ENCODE measurements at regions not wholly inside any gene's neighbourhood (a gene's known extent, or its start where the extent isn't known, plus 50 kb on each side); places are given as distances from the start of the nearest gene placed in this dataset.
"Not testable (repeated sequence)": the region's sequence is repeated elsewhere in the genome, so short reads cannot be mapped to it uniquely, and the experiment has no call there.

- DNase-seq = no peak
Measured at GRCh38 chr20:54324652-54325285, 116.9 kb downstream of the PFDN4 start.

GRCh38 chr20:54335299-54335698 is 127.4 kb downstream of the PFDN4 start:
- peak in 1 of 4 experiments; percentile 18 for DNase-seq

GRCh38 chr20:54337144-54337543 is 129.3 kb downstream of the PFDN4 start:
- DNase-seq = no peak

- DNase-seq = no peak
Measured at GRCh38 chr20:54339093-54339492, 131.2 kb downstream of the PFDN4 start.

- no peak for DNase-seq
Measured at GRCh38 chr20:54340206-54340605, 132.3 kb downstream of the PFDN4 start.

- no peak for DNase-seq
Measured at GRCh38 chr20:54340667-54341081, 132.8 kb downstream of the PFDN4 start.

- DNase-seq = peak in 2 of 4 experiments; percentile 4 to 14
Measured at GRCh38 chr20:54342258-54342920, 133.0 kb upstream of the DOK5 start.

GRCh38 chr20:54343099-54343498 is 132.3 kb upstream of the DOK5 start:
- no peak for DNase-seq

GRCh38 chr20:54343634-54344033 is 131.8 kb upstream of the DOK5 start:
- no peak for DNase-seq

GRCh38 chr20:54344832-54345231 is 130.6 kb upstream of the DOK5 start:
- DNase-seq = no peak

- DNase-seq = peak in 1 of 4 experiments; percentile 9
Measured at GRCh38 chr20:54345301-54345724, 130.1 kb upstream of the DOK5 start.

GRCh38 chr20:54345821-54346220 is 129.6 kb upstream of the DOK5 start:
- DNase-seq = no peak

- DNase-seq = peak in 3 of 4 experiments; percentile 27 to 54 (median 49)
Measured at GRCh38 chr20:54346276-54346675, 129.1 kb upstream of the DOK5 start.

GRCh38 chr20:54347166-54347833 is 128.1 kb upstream of the DOK5 start:
- DNase-seq = no peak

- no peak for DNase-seq
Measured at GRCh38 chr20:54350415-54350814, 125.0 kb upstream of the DOK5 start.

GRCh38 chr20:54351371-54352136 is 123.8 kb upstream of the DOK5 start:
- no peak for DNase-seq

- DNase-seq = not testable (repeated sequence)
Measured at GRCh38 chr20:54352541-54352940, 122.9 kb upstream of the DOK5 start.

GRCh38 chr20:54353292-54353691 is 122.1 kb upstream of the DOK5 start:
- DNase-seq = no peak

- no peak for DNase-seq
Measured at GRCh38 chr20:54355631-54356280, 119.6 kb upstream of the DOK5 start.

GRCh38 chr20:54356801-54357200 is 118.6 kb upstream of the DOK5 start:
- DNase-seq = no peak

- DNase-seq = no peak
Measured at GRCh38 chr20:54361475-54361874, 113.9 kb upstream of the DOK5 start.

- DNase-seq = no peak
Measured at GRCh38 chr20:54362283-54362682, 113.1 kb upstream of the DOK5 start.

- DNase-seq = no peak
Measured at GRCh38 chr20:54364365-54364764, 111.0 kb upstream of the DOK5 start.

Measured in suppressor macrophage (primary cell).